ENCODE measurements at regions not wholly inside any gene's neighbourhood (a gene's known extent, or its start where the extent isn't known, plus 50 kb on each side); places are given as distances from the start of the nearest gene placed in this dataset.
A peak's percentile ranks its signal among the peaks of the same experiment; 100 is the strongest.

DNA sequence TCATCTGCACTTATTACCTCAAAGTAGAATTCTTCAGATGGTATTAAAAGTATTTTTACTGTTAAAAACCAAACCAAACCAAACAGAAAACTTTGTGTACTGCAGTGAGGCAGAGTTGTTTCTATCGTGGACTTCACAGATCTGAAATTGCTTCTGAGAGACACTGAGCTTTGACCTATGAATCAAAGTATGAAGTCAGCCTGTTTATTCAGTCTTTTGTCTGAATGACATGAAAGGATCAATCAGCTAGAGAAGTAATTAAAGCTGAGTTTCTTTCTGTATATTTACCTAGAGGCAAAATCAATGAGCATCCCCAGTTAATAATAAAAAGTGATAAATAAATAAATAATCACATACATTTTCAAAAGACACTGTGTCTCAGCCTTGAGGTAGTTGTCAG is 2121.0 kb downstream of the PCDH7 start:
- Mint-ChIP-seq H3K4me3 (no peak overlapping the region), H3K4me1 (ENCODE audit: low read depth) (no peaks in the 10 kb centered on the region), H3K27me3 (ENCODE audit: insufficient read depth) (no peaks in the 10 kb centered on the region), H3K36me3 (ENCODE audit: low read depth) (no peaks in the 10 kb centered on the region), H3K9me3 (peaks cover 13% of the 10 kb centered on the region; the same call in 1 of the 2 replicates), H3K27ac (no peak overlapping the region)
- TF ChIP-seq CTCF (IDR thresholded peaks at IDR 0.05), result no peak
- no peak for DNase-seq

- Mint-ChIP-seq H3K9me3 (peaks cover 28% of the 10 kb centered on the region), H3K27me3 (ENCODE audit: insufficient read depth) (no peaks in the 10 kb centered on the region), H3K36me3 (ENCODE audit: low read depth) (no peaks in the 10 kb centered on the region), H3K27ac (no peak overlapping the region), H3K4me1 (ENCODE audit: low read depth) (no peaks in the 10 kb centered on the region), H3K4me3 (no peak overlapping the region)
- no peak for DNase-seq
- TF ChIP-seq CTCF (IDR thresholded peaks at IDR 0.05), result no peak
Observed at GRCh38 chr4:32847461-32847860, 2127.3 kb downstream of the PCDH7 start.

DNA sequence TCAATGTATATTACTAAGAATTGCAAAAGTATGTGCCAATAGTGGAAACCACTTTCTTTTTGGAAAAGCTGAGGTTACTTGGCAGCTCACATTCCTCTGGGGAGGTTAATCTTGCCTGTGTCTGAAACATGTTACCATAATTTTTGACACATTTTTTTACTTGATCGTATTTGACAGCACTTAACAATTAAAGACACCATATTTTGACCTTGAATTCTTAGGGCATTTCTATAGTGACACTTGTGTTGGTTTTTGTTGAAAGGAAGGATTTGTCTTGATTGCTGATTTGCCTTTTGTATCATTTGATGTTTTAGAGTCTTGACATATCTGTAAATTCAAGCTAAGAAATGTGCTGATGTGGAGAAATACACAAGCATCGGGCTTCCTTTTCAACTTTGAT is 2135.5 kb downstream of the PCDH7 start:
- no peaks in the 10 kb centered on the region for H3K27me3 Mint-ChIP-seq (ENCODE audit: insufficient read depth)
- no peak overlapping the region for H3K27ac Mint-ChIP-seq
- DNase-seq, result no peak
- no peak overlapping the region for H3K4me3 Mint-ChIP-seq
- peaks cover 12% of the 10 kb centered on the region for H3K9me3 Mint-ChIP-seq
- no peaks in the 10 kb centered on the region for H3K36me3 Mint-ChIP-seq (ENCODE audit: low read depth)
- peaks cover 5% of the 10 kb centered on the region; the same call in 1 of the 2 replicates for H3K4me1 Mint-ChIP-seq (ENCODE audit: low read depth)
- no peak for TF ChIP-seq CTCF (IDR thresholded peaks at IDR 0.05)

- Mint-ChIP-seq H3K36me3 (ENCODE audit: low read depth) (no peaks in the 10 kb centered on the region), H3K4me1 (ENCODE audit: low read depth) (peaks cover 5% of the 10 kb centered on the region; the same call in 1 of the 2 replicates), H3K27ac (no peak overlapping the region), H3K9me3 (peaks cover 7% of the 10 kb centered on the region), H3K4me3 (no peak overlapping the region), H3K27me3 (ENCODE audit: insufficient read depth) (no peaks in the 10 kb centered on the region)
- no peak for DNase-seq
- no peak for TF ChIP-seq CTCF (IDR thresholded peaks at IDR 0.05)
Observed at GRCh38 chr4:32858361-32858760, 2138.2 kb downstream of the PCDH7 start.

DNA sequence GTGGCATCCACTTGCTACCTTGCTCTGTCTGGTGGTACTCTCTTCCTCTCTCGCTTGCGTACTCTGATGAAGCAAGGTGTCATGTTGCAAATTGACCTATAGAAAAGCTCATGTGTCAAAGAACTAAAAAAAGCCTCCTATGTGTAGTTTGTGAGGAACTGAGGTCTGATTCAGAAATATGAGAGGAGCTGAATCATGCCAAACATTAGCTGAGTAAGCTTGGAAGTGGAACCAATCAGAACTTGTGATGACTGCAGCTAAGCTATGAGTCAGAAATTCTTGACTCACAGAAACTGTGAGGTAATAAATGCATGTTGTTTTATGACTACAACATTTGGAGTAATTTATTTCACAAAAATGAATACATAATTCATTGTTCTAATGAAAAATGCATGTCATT is 2138.8 kb downstream of the PCDH7 start:
- Mint-ChIP-seq H3K4me1 (ENCODE audit: low read depth) (peaks cover 5% of the 10 kb centered on the region; the same call in 1 of the 2 replicates), H3K36me3 (ENCODE audit: low read depth) (no peaks in the 10 kb centered on the region), H3K4me3 (no peak overlapping the region), H3K27ac (no peak overlapping the region), H3K9me3 (peaks cover 7% of the 10 kb centered on the region), H3K27me3 (ENCODE audit: insufficient read depth) (no peaks in the 10 kb centered on the region)
- no peak for TF ChIP-seq CTCF (IDR thresholded peaks at IDR 0.05)
- DNase-seq, result peak; percentile 11

Data from HFFc6 (cell line).